ENCODE measurements at regions not wholly inside any gene's neighbourhood (a gene's known extent, or its start where the extent isn't known, plus 50 kb on each side); places are given as distances from the start of the nearest gene placed in this dataset.

DNA sequence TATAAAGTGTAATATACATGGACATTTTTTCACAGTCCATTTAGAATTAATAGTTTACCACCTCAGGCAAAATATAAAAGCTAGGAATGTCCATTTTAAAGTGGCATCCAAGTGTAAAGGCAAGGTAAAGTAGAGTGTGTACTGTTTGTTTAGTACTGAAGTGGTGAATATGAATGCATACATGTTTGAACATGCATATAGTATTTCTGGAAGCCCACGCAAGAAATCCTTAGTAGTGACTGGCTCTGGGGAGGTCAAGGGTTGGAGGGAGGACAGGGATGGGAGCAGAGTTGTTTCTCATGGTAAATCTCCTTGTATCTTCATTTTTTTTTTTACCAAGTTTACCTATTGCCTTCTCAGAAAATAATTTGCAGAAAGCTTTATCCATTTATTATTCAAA is 129.2 kb downstream of the UNC5CL start:
- TF ChIP-seq, protein P1, sequence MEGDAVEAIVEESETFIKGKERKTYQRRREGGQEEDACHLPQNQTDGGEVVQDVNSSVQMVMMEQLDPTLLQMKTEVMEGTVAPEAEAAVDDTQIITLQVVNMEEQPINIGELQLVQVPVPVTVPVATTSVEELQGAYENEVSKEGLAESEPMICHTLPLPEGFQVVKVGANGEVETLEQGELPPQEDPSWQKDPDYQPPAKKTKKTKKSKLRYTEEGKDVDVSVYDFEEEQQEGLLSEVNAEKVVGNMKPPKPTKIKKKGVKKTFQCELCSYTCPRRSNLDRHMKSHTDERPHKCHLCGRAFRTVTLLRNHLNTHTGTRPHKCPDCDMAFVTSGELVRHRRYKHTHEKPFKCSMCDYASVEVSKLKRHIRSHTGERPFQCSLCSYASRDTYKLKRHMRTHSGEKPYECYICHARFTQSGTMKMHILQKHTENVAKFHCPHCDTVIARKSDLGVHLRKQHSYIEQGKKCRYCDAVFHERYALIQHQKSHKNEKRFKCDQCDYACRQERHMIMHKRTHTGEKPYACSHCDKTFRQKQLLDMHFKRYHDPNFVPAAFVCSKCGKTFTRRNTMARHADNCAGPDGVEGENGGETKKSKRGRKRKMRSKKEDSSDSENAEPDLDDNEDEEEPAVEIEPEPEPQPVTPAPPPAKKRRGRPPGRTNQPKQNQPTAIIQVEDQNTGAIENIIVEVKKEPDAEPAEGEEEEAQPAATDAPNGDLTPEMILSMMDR (IDR thresholded peaks at IDR 0.05; ENCODE audit: low read depth, low read length, missing control alignments) = no peak
- in situ Hi-C loops (cut with HindIII; ENCODE audit: low sequenced_read_pairs) = loop anchor here (10.0 kb wide), 1 partner anchor 65 kb away; no protein-coding TSS in a partner anchor
- H3K4me3 ChIP-seq (ENCODE audit: low read depth, low read length) = no peak overlapping the region
- no peak for DNase-seq (ENCODE audit: low read depth)

DNA sequence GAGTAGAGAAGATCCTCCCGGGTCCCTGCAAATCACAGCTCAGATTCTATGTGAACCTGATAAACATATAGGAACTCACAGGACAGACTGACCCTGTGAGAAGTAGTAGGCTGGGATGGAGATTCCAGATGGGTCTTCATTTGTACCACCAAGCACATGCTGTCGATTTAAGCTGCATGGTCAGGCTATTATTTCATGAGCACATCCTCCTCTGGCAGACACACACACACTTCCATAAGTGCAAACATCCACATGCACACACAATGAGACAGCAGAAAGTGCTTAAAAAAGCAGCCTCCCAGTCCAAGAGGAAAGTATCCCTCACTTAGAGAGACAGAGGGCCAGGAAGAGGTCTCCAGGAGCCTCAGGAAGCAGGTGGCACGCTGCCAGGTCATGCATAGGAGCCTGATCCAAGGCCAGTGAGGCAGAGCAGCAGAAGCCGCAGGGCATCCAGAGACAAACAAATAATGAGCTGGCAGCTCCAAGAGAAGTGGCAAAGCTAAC is 131.8 kb downstream of the UNC5CL start:
- in situ Hi-C loops (cut with HindIII; ENCODE audit: low sequenced_read_pairs) = loop anchor here (10.0 kb wide), 1 partner anchor 62 kb away; no protein-coding TSS in a partner anchor
- TF ChIP-seq, protein P1 (IDR thresholded peaks at IDR 0.05; ENCODE audit: low read depth, low read length, missing control alignments) = no peak
- DNase-seq (ENCODE audit: low read depth) = peak; percentile 8
- no peak overlapping the region for H3K4me3 ChIP-seq (ENCODE audit: low read depth, low read length)

DNA sequence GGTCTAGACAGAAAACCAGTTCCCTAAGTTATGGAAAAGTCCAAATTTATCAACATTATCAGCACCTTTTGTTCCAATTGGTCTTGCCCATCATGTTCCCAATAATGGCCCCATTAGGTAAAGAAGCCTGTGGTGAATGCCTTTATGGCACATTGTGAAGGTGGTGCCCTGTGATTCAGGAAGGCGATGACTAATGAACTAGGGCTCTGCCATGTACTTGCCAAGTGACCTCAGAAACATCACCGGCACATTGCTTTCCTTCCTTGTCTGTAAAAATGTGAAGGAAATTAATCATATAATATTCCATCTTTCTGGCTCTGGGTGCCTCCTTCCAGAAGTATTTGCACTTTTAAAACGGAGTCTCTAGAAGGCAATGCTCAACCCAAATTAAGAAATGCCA is 132.3 kb downstream of the UNC5CL start:
- in situ Hi-C loops (cut with HindIII; ENCODE audit: low sequenced_read_pairs) = loop anchor here (10.0 kb wide), 1 partner anchor 62 kb away; no protein-coding TSS in a partner anchor
- DNase-seq (ENCODE audit: low read depth) = no peak
- no peak overlapping the region for H3K4me3 ChIP-seq (ENCODE audit: low read depth, low read length)
- TF ChIP-seq, protein P1 (IDR thresholded peaks at IDR 0.05; ENCODE audit: low read depth, low read length, missing control alignments) = no peak

DNA sequence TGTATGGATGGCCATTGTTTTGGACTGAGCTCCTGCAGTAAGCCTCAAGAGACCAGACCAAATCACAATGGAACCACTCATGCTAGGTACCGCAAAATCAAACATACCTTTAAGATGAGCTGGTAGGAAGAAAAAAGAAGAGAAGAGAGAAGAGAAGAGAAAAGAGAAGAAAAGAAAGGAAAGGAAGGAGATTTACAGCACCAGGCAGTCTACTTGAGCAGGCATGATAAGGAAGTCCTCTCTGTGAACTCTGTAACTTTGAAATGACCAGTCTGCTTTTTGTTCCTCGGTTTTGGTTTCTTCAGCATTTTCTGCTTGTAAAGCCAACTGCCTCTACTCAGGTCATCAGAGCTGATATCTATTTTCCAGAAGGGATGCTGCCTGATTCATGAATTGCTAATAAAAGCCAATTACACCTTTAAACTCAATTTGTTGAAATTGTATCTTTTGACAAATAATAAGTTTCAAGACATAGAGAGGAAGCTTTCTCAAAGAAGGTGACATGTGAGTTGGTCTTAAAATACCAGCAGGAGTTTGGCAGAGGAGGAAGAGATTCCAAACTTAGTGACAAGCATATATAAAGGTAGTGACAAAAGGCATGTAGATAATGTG is 134.3 kb downstream of the UNC5CL start:
- DNase-seq (ENCODE audit: low read depth) = no peak
- no peak overlapping the region for H3K4me3 ChIP-seq (ENCODE audit: low read depth, low read length)
- TF ChIP-seq, protein P1 (IDR thresholded peaks at IDR 0.05; ENCODE audit: low read depth, low read length, missing control alignments) = no peak
- in situ Hi-C loops (cut with HindIII; ENCODE audit: low sequenced_read_pairs) = loop anchor here (10.0 kb wide), 1 partner anchor 60 kb away; no protein-coding TSS in a partner anchor

DNA sequence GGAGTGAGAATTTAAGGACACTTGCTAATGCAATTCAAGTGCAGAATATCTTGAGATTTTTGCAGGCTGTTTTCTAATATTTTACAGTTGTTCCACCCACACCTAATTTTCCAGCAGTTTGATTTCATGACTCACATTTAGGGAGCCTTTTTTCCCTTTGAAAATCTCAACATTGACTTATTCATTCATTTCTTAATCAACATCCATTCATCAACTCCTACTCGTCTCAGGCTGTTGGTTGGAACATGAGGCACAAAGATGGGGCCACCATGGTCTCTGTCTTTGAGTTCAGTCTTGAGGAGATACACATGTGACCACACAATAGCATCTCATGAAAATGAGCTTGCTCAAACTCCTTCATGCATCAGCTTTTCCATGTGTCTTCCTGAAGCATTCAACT is 135.6 kb downstream of the UNC5CL start:
- H3K4me3 ChIP-seq (ENCODE audit: low read depth, low read length) = no peak overlapping the region
- in situ Hi-C loops (cut with HindIII; ENCODE audit: low sequenced_read_pairs) = loop anchor here (10.0 kb wide), 1 partner anchor 59 kb away; no protein-coding TSS in a partner anchor
- TF ChIP-seq, protein P1 (IDR thresholded peaks at IDR 0.05; ENCODE audit: low read depth, low read length, missing control alignments) = no peak
- DNase-seq (ENCODE audit: low read depth) = no peak

GRCh38 chr6:40901322-40902055 is 137.5 kb downstream of the UNC5CL start:
- DNase-seq (ENCODE audit: low read depth) = no peak
- no peak overlapping the region for H3K4me3 ChIP-seq (ENCODE audit: low read depth, low read length)
- in situ Hi-C loops (cut with HindIII; ENCODE audit: low sequenced_read_pairs) = loop anchor here (10.0 kb wide), 1 partner anchor 57 kb away; no protein-coding TSS in a partner anchor
- TF ChIP-seq, protein P1 (IDR thresholded peaks at IDR 0.05; ENCODE audit: low read depth, low read length, missing control alignments) = no peak

Data from astrocyte of the cerebellum (primary cell).